ENCODE measurements at regions not wholly inside any gene's neighbourhood (a gene's known extent, or its start where the extent isn't known, plus 50 kb on each side); places are given as distances from the start of the nearest gene placed in this dataset.

DNA sequence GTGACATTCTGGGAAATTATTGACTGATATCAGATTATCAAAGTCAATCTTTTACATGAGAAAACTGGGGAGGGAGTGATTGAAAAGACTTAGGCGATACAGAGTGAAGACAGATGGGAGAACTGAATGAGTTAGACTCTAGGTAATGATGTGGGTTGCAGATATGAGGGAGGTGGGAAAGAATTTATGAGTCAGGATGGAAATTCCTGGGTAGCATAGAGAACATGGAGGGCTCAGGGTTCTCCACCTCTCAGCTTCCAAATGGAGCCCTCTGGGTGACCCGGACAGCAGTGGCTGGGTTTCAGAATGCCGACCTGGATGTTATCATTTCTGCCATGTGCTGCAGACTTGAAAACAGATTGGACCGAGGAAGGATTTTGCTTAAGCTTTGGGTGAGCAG lies 75.4 kb upstream of the SHB start:
- H2BK5ac ChIP-seq (ENCODE audit: low read depth, low read length) = no peak overlapping the region
- no peak overlapping the region for H2AK5ac ChIP-seq (ENCODE audit: low read depth, low read length)
- H3K18ac ChIP-seq (ENCODE audit: extremely low read depth, low read length) = no peak overlapping the region
- H4K8ac ChIP-seq (ENCODE audit: extremely low read depth, insufficient read depth, low read length) = no peak overlapping the region
- POLR2A ChIA-PET (ENCODE audit: partially characterized antibody) = no interaction called here
- H3K14ac ChIP-seq (ENCODE audit: insufficient read length) = no peak overlapping the region
- no peak overlapping the region for H3K4me3 ChIP-seq (ENCODE audit: extremely low read depth in 1 of 4, insufficient read depth in 2 of 4, low read depth in 3 of 4, low read length in 4 of 4)
- H2BK20ac ChIP-seq (ENCODE audit: low read length) = no peak overlapping the region
- H3K4me2 ChIP-seq (ENCODE audit: insufficient read depth in 1 of 2, low read depth in 2 of 2, low read length in 2 of 2) = no peak overlapping the region
- no peak overlapping the region for H3K27ac ChIP-seq (ENCODE audit: low read depth, low read length)
- H2BK120ac ChIP-seq (replicated peaks; ENCODE audit: low read depth, low read length) = no peak overlapping the region
- H3K9me3 ChIP-seq (ENCODE audit: insufficient read depth in 2 of 2, low read depth in 1 of 2, low read length in 1 of 2) = no peaks in the 10 kb centered on the region
- no peaks in the 10 kb centered on the region for H3K23me2 ChIP-seq (ENCODE audit: low read depth, low read length)
- no peak overlapping the region for H2AFZ ChIP-seq (ENCODE audit: low read length)
- DNase-seq (ENCODE audit: low read depth in 1 of 2, low spot score in 2 of 2) (no peak), FAIRE-seq (no peak)
- no peak overlapping the region for H3K4ac ChIP-seq (replicated peaks; ENCODE audit: insufficient read length, low read depth, low read length)
- no peaks in the 10 kb centered on the region for H3K36me3 ChIP-seq (ENCODE audit: control insufficient read depth in 2 of 4, insufficient read depth in 4 of 4, low read length in 3 of 4)
- H3K79me2 ChIP-seq (ENCODE audit: control insufficient read depth in 1 of 2, insufficient read depth in 2 of 2, low read length in 2 of 2) = no peaks in the 10 kb centered on the region
- H2BK15ac ChIP-seq (ENCODE audit: low read length) = no peak overlapping the region
- CTCF ChIA-PET (ENCODE audit: partially characterized antibody) = interaction anchor here (1.8 kb wide), 1 partner anchor 57 kb away, joined by 5 read pairs; no protein-coding TSS in a partner anchor
- TF ChIP-seq MAFK (IDR thresholded peaks at IDR 0.05; ENCODE audit: low read depth, low read length) (no peak), POLR2A (IDR thresholded peaks at IDR 0.05; ENCODE audit: control extremely low read depth in 1 of 2, low read depth in 2 of 2, low read length in 2 of 2) (no peak), CREB1 (IDR thresholded peaks at IDR 0.05) (no peak), ZNF274 (IDR thresholded peaks at IDR 0.05; ENCODE audit: borderline replicate concordance, extremely low read depth, low read length) (no peak), KDM4A (IDR thresholded peaks at IDR 0.05; ENCODE audit: low read depth, low read length, severe bottlenecking) (no peak), BCL11A (IDR thresholded peaks at IDR 0.05; ENCODE audit: low read depth in 2 of 2, low read length in 2 of 2) (no peak), RFX5 (IDR thresholded peaks at IDR 0.05; ENCODE audit: borderline replicate concordance, low read depth, low read length) (no peak), NANOG (IDR thresholded peaks at IDR 0.05; ENCODE audit: insufficient read depth, low read depth, low read length, poor library complexity, severe bottlenecking) (no peak), TAF7 (optimal IDR thresholded peaks at IDR 0.05; ENCODE audit: borderline replicate concordance, low read depth, low read length) (no peak), CEBPB (IDR thresholded peaks at IDR 0.05; ENCODE audit: low read depth, low read length) (no peak)
- H3K27me3 ChIP-seq (replicated peaks in 1 of 4; ENCODE audit: control insufficient read depth in 3 of 4, extremely low read depth in 1 of 4, insufficient read depth in 3 of 4, low read length in 3 of 4) = peaks cover 0 to 6% (median 2%) of the 10 kb centered on the region in 4 experiments; a peak in 2 of 7 replicates
- H3K56ac ChIP-seq (replicated peaks; ENCODE audit: insufficient read length, low read depth, low read length) = no peak overlapping the region
- H2BK12ac ChIP-seq (ENCODE audit: low read depth, low read length) = no peak overlapping the region
- no peaks in the 10 kb centered on the region for H3K79me1 ChIP-seq (ENCODE audit: low read depth, low read length)
- H4K91ac ChIP-seq (replicated peaks; ENCODE audit: insufficient read length, low read length) = no peak overlapping the region
- H3K4me1 ChIP-seq (replicated peaks in 1 of 4; ENCODE audit: control insufficient read depth in 3 of 4, insufficient read depth in 4 of 4, low read length in 3 of 4) = peaks cover 0 to 6% (median 3%) of the 10 kb centered on the region in 4 experiments; a peak in 2 of 7 replicates
- no peaks in the 10 kb centered on the region for H4K20me1 ChIP-seq (replicated peaks in 1 of 2; ENCODE audit: control insufficient read depth in 1 of 2, insufficient read depth in 2 of 2, low read length in 2 of 2)
- WGBS, 2 experiments (ENCODE audit: extremely low coverage in 1 of 2, insufficient coverage in 1 of 2, insufficient read length in 1 of 2, insufficient replicate concordance in 2 of 2, low coverage in 1 of 2, low lambda C conversion rate in 2 of 2, missing lambda C conversion rate in 1 of 2) = 89% methylated on average over 4 of the region's 4 CpGs; no CpG with 5 or more reads in 1 of the 2 experiments
- H3K23ac ChIP-seq (ENCODE audit: insufficient read length) = no peak overlapping the region
- no peak overlapping the region for H3K9ac ChIP-seq (replicated peaks in 1 of 4; ENCODE audit: extremely low read depth in 1 of 4, low read depth in 3 of 4, low read length in 3 of 4)
- no peak overlapping the region for H4K5ac ChIP-seq (ENCODE audit: insufficient read length, low read depth, low read length)

Data from H1 (cell line).